DMS79 treated with DMSO at 0.1 percent for 48 hours (cell line): ENCODE measurements at regions not wholly inside any gene's neighbourhood (a gene's known extent, or its start where the extent isn't known, plus 50 kb on each side); places are given as distances from the start of the nearest gene placed in this dataset.

Source experiments
- DNase-seq: peaks from one replicate; lab custom pipeline; 2025; lab: John Stamatoyannopoulos, UW

DNA sequence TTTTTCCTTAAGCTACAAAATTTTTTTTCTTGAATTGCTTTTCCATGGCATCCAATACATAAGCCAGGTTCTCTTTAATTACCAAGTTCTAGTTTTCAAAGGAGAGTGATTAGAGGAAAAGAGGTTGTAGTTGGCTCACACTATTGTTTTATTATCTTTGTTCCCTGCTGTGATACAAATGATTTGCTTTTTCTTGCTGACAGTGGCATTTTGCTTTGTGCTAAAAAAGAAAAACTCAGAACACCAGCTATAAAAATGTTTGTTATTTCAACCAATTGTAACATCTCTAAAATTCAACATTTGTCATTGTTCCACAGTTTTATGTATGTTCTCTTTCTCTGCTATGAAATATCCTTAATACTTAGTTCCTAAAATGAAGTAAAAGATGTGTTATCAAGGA lies 1817.2 kb downstream of the STIM2 start:
- DNase-seq, result no peak

DNA sequence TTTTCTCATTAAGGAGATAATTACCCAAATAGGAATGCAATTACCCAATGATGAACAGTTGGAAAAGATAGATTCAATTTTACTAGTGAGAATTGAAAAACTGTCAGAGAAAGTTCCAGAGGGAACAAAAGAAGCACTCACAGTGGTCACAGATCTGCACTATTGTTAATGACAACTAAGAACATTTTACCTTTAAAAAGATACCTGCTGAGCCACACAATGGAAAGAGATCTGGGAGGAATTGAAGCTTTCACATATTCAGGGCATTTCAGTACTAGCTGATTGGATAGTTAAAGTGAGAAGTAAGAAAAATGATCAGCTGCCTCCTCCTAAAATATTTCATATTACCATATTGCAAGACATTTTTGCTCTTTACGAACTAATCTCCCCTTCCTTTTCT lies 1822.2 kb downstream of the STIM2 start:
- no peak for DNase-seq

DNA sequence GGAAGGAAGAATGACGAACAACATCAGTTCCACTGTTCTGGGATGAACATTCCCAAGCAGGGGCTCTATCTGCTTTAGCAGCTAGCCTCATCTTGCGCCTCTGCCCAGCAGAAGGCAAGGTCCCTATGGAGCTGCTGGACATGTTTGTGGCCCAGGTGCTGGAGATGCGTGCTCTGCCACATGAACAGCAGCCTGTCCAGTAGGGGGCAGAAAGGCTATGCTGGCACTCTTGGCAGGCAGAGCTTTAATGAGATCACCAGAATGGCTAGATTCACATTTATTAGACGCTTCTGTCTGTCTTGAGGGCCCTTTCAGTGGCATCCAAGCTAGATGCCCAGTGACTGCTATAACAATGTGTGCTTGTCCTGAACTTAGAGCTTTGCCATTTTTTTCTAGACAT lies 1826.0 kb downstream of the STIM2 start:
- no peak for DNase-seq

DNA sequence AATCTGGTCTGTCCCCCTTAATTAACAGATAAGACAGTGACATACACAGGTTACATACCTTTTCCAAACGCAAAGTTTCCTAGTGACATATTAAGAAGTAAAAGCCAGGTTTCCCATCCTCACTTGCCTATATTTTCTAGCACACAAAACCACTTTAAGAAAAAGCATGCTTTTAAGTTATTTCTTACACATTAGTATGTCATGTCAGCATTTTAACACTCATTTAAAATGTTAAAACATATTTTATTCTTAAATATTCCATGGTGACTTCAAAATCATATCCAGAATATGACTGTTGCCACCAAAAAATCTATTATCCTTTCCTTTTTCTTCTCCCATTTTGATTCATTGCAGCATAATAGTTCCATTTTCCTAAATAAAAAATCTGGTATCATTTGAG lies 1830.2 kb downstream of the STIM2 start:
- DNase-seq, result no peak

DNA sequence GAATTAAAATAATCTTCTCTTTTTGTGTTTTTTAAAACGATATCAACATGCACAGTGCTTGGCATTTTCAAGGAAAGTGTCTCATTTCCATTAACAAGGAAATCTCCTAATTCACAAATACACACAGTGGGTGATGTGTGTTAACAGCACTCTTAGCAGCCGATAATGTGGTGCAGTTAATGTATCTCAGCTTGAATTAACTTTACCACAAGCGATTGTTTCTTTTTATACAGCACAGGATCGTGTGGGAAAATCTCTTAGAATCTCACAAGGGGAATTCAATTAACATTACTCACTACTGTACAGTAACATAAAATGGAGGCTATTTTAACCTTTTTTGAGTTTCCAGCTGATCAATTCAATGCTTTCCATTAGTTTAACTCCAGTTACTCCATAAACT lies 1841.9 kb downstream of the STIM2 start:
- DNase-seq, result no peak

DNA sequence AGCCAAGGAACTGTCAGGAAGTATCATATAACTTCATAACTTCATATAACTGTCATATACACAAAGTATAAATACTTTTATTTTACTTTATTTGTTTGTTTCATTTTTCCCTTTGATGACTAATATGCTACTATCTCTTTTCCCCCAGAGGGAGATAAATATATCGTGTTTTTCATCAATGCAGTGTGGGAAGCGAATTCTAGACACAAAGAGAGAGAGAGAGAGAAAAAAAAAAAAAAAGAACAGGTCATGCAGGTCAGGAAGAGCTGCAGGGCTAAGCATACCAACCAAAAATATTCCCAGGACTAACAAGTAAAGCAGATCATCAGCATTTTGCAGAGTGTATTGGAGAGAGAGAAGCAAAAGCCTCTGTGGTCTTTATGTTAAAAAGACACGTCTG lies 1849.2 kb downstream of the STIM2 start:
- no peak for DNase-seq

DNA sequence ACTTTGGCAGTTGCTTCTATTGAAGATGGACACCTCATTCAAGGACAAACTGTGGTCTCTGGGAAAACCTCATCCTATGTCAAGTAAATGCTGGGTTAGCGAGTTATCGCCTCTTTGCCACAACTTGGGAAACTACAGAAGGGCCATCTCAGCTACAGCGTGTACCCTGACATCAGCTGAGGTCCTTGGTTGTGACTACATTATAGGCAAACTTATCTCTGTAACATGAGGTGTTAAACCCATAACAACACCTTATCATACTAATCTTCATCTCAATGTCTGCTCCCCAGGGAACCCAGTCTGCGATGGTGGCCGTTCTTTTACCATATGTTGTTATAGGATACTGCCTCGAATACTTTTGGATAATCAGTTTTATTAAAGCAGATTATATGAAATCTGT lies 1862.7 kb downstream of the STIM2 start:
- no peak for DNase-seq

DNA sequence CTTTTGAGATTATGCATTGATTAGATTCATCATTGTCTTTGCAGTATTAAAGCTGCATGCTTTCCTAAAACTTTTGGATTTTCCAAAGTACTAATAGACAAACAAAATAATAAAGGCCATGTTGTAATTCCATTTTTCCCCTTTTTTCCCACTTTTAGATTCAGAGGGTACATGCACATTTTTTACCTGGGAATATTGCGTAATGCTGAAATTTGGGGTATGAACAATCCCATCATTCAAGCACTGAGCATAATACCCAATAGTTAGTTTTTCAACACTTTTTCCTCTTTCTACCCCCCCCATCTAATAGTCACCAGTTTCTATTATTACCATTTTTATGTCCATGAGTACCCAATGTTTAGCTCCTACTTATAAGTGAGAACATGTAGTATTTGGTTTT lies 1863.6 kb downstream of the STIM2 start:
- DNase-seq, result no peak

DNA sequence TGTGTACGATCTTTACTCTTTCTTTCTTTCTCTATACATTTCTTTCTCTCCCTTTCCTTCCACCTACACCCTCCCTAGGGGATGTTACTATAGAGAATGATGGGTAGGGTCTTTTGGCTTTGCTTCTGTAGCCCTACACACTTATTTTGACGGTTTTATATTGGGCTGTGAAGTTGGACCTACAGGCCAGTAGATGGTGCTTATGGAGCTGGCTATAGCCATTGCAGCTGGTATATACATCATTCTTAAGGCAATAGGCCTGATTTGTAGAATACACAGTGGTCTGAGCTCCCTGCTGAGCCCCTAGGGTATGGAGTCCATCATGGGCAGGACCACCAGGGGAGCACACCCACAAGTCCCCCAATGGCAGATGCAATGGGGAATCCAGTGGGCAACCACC lies 1869.7 kb downstream of the STIM2 start:
- no peak for DNase-seq

DNA sequence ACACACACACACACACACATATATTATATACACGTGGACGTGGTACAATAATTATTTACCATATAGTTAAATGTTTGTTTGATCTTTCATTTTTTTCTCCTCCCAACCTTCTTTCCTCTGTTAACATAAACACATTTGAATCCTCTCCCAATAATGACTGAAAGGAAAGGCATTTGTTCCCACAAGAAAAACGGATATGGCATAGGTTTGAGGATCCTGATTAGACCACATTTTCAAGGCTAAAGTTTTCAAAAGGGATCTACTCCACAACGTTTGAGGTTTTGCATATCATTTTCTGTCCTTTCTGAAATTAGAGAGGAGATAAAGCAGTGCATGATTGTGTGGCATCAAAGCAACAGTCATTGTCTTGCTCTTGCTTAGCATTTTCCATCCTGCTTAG lies 1883.4 kb downstream of the STIM2 start:
- no peak for DNase-seq

DNA sequence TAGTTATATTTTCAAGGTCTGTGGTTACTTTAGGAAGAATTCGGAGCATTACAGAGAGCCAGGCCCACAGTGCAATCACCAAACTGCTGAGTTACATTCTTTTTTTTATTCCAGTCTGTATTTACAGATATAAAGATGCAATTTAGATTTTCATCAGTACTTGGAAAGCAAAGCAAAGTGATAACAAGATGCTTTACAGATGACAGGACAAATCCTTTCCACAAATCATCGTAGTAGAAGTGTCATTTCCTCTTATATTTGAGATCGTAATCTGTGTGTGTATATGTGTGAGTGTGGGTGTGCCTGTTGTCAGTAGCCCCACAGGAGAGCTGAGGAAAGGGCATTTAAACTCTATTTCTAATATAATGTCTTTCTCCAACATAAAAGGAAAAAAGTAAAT lies 1893.7 kb downstream of the STIM2 start:
- no peak for DNase-seq

DNA sequence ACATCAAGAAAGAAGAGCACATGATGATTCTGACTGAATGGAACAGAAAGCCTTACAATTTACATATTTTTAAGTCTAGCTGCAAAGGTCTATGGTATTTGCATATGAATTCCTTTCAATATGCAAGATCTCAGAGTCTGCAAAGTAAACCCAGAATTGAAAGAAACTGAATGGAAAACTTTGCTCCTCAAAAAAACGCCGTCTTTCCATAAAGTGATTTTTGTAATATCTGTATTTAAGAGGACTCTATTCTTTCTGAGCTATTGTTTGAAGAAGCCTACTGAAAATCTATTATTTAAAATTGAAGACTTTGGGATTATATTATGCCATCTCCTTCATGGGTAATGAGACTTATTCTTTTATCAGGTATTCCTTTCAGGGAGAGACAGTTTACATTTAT lies 1894.4 kb downstream of the STIM2 start:
- no peak for DNase-seq

DNA sequence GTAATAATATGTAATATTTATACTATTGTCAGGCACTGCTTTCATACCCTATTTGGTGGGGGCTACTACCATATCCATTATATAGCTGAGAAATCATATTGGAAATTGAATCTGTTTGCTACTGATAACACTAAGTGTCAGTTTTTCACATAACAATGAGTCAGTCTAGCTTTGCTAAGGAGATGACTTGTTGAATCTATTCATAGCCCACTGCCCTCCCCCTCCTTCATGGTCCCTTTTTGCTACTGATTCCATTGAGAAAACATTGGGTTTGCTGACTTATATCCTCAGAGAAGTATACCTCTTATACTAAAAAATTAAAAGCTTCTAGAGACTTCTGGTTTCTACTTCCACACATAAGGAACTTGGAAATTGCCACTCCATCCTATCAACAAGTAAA lies 1898.4 kb downstream of the STIM2 start:
- no peak for DNase-seq

DNA sequence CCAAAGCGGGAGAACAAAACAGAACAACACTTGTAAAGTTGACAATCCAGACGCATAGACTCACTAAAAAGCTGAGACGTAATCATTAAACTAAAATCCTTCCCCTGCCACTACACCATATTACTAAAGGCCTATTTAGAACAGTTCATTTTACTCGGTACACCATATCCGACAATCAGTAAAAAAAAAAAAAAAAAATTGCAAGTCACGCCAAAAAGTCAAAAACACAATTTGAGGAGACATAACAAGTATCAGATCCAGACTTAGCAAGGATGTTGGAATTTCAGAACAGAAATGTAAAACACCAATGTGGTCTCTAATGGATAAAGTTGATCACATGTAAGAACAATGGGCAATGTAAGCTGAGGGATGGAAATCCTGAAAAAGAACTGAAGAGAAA lies 1899.4 kb downstream of the STIM2 start:
- no peak for DNase-seq

DNA sequence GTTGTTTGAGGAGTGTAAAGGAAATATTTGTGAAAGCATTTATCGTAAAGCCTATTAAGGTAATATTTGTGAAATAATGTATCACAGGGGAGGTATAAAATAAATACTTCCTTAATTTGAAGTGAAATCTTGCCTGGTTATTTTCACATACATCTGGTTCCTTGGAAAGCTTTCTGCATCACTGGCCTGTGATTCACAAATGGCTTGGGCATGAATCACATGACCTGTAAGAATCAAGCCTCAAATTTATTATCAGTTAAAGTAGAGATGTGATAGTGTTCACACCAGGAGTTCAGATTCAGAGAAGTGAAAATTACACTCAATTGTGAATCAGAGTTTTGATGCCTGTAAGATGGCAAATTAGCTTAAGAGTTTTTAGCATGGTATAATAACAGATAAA lies 1911.4 kb downstream of the STIM2 start:
- no peak for DNase-seq

DNA sequence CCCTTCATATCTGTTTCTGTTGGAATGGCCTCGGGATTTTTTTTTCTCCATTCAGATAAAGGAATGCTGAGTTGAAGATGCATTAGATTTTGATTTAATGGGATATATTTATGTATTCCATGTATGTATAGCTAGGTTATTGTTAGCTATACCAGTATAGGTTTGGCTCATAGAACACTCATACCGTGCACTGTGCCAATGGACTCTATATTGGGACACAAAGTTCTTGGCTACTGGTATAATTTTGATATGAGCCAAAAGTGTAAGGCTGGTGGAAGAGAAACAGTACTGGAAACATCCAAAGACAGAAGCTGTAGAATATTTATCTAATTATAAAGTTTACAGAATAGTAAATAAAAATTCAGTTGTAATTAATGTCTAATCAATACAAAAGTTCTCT lies 1912.1 kb downstream of the STIM2 start:
- no peak for DNase-seq

DNA sequence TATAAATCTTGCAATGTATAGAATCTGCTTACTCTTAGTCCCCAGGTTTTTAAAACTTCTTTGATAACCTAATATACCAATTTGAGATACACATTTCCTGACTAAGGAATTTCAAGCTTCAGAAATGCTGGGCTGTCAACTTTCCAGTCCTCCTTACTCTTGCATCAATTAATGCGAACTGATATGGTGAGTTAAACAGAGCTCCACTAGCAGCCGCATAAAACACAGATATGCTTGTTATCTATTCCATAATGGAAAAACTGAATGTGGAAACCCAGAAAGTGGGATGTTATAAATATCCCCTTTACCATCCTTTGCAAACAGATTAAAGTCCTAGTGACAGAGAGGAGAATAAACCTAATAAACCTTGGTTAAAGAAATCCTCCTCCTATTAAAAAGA lies 1913.7 kb downstream of the STIM2 start:
- DNase-seq, result no peak

DNA sequence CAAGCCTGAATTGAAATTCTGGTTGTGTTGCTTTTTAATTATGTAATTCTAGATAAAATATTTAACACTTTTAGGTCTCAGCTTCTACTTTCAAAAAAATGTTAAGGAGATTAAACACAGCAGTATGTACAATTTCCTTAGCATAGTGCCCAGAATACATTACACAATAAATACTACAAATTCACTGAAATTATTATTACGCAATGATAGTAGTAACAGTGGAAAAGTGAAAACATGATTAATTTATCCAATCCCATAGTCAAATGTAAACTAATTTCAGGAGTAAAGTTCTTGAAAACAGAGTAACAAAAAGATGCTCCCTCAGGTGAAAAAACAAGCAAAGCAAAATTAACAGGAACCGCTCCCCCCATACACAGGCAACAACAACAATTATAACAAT lies 1915.4 kb downstream of the STIM2 start:
- no peak for DNase-seq

DNA sequence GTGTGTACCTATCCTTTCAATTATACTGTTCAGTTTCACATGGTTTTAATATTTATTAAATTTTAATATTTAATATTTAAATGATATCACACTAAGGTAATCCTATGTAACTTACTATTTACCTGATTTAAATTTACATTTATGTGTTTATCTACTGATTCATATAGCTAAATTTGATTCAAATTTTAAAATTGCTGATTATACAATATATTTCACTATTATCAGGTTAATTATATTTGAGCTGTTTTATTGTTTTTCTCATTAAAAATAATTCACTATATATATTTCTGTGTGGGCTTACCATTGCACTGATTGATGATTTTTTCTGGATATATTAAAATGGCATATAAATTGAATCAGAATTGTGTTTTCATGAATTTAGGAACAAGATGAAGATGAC lies 1923.5 kb downstream of the STIM2 start:
- no peak for DNase-seq

DNA sequence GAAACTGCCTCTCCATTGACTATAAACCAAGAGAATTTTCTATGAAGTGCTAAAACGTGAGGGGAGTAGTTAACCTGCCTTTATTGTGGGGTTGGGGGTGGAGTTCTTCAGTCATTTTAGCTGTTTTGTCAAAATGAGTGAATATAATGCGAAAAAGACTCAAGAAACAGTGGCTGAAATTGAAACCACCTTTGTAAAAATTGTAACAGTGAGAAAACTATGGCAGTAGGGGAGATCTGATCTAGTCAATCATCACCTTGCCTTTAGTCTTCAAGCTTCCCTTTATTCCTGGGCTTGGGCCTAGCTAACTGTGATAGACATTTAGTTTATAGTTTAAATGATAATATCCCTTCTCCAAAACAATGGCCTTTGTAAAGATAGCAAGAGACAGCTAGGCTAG lies 1927.3 kb downstream of the STIM2 start:
- no peak for DNase-seq

DNA sequence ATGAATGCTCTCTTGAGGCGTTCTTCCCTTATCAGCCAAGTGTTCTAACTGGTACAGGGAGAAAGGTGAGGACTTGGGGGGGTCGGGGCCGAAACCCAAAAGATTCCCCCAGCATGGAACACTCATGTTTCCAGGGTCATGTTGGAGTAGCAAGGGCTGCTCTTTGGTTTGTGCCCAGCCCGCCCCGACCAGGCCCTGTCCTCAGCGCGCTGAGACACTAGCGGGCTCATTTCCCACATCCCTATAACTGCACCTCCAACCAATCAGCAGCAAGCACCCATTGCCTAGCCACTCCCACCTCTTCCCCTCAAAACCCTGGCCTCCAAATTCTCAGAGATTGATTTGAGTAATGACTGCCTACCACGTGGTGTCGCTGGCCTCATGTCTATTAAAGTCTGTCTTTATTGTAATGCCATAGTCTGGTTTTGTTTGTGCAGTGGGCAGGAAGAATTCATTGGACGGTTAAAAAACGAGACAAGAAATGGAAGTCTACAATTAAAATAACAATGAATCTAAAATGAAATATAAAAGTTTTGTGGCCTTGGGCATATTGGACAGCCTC lies 1928.4 kb downstream of the STIM2 start:
- no peak for DNase-seq

DNA sequence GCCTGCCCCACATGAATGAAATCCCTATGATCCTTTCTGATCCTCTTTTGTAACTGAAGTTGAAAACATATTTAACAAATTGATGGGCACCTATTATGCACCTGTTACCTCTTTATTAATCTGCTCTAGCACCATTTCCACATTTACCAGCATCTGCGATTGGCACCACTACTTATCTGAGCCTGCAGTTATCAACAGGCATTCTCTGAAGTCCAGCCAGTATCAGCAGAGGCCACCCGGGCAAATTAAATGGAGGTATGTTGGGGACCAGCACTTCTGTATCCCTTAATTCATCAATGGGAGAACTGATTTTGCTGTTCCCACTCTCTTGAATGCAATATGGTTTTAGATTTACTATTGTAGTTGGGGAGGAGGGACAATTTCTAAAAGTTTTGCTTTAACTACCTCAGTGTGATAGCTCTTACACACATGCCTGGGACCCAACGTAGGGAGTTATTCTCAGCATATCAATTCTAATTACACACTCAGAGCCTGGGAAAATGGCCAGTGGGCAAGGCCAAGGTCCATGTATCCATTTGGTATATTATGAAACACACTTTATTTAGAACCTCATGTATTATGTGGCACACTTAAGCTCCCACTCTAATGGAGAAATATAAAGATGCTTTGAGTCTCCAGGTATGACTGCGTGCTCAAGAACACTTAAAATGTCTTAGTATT lies 1927.1 kb upstream of the PCDH7 start:
- no peak for DNase-seq

DNA sequence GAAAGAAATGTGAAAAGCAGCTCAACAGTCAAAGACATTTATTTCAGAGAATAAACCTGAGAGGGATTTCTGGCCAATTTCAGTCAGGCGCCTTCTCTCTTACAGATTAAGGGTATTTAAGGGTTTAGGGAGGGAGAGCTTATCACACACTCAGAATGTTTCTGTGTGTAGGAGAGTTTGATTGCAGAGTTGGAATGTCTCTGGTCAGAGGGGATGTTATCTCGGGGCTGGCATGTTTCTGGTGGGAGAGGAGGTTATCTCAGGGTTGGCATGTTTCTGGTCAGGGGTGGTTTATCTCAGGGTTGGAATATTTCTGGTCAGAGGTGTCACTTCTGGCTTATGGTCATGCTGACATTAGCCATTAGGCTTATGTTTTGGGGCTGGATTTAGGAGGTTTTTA lies 1920.5 kb upstream of the PCDH7 start:
- no peak for DNase-seq

DNA sequence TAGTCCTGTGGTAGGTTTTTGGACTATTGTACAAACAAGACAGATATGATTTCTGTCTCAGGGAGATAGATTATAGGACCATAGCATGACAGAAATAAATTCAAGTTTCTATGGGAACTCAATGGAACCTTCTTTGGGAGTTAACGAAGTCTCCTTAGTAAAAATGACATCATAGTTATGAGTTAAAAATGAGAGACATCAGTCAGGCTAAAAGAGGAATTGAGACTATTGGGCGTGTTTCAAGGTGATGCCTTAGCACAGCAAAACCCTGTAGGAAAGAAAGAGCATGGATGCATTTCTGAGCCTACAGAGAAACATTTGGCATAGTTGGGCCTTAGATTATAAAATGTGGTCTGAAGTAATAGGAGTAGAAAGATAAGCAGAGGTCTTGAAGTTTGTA lies 1909.1 kb upstream of the PCDH7 start:
- no peak for DNase-seq

DNA sequence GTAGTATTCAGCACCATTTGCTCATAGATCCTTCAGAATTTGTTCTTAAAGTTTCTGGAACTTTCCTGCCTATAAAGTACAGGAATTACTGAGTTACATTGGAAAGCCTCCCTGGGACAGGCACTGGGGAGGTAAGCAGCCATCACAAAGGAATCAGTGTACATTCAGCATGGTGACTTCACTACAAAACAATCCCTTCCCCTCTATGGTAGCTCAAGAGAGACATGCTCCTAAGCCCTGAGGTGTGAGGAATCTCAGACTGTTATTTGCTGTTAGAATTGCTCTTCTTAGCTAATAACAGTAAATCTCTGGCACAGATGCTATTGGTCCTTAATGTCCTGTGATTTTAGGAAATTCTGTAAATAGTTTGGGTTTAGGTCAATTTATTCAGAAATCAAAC lies 1898.0 kb upstream of the PCDH7 start:
- DNase-seq, result no peak
